ENCODE measurements at regions not wholly inside any gene's neighbourhood (a gene's known extent, or its start where the extent isn't known, plus 50 kb on each side); places are given as distances from the start of the nearest gene placed in this dataset.

GRCh38 chr1:229092377-229093237 is 178.3 kb upstream of the RAB4A start:
- peak; percentile 87 for DNase-seq

- DNase-seq = no peak
Measured at GRCh38 chr1:229093238-229093540, 177.7 kb upstream of the RAB4A start.

GRCh38 chr1:229093609-229094336 is 177.1 kb upstream of the RAB4A start:
- peak; percentile 54 for DNase-seq

GRCh38 chr1:229094476-229095311 is 176.2 kb upstream of the RAB4A start:
- DNase-seq = no peak

GRCh38 chr1:229095325-229095724 is 175.6 kb upstream of the RAB4A start:
- DNase-seq = no peak

- no peak for DNase-seq
Measured at GRCh38 chr1:229097356-229097755, 173.6 kb upstream of the RAB4A start.

GRCh38 chr1:229098361-229098760 is 172.6 kb upstream of the RAB4A start:
- DNase-seq = no peak

- DNase-seq = no peak
Measured at GRCh38 chr1:229098903-229099578, 171.9 kb upstream of the RAB4A start.

GRCh38 chr1:229101011-229101871 is 169.7 kb upstream of the RAB4A start:
- DNase-seq = no peak

GRCh38 chr1:229102741-229103391 is 168.0 kb upstream of the RAB4A start:
- no peak for DNase-seq

- no peak for DNase-seq
Measured at GRCh38 chr1:229104654-229105053, 166.3 kb upstream of the RAB4A start.

- DNase-seq = no peak
Measured at GRCh38 chr1:229105109-229105508, 165.8 kb upstream of the RAB4A start.

- no peak for DNase-seq
Measured at GRCh38 chr1:229105822-229106525, 164.9 kb upstream of the RAB4A start.

GRCh38 chr1:229106526-229107125 is 164.3 kb upstream of the RAB4A start:
- no peak for DNase-seq

- no peak for DNase-seq
Measured at GRCh38 chr1:229107304-229107815, 163.6 kb upstream of the RAB4A start.

GRCh38 chr1:229107972-229108371 is 162.9 kb upstream of the RAB4A start:
- DNase-seq = no peak

- peak; percentile 44 for DNase-seq
Measured at GRCh38 chr1:229108598-229109201, 162.2 kb upstream of the RAB4A start.

- DNase-seq = no peak
Measured at GRCh38 chr1:229109320-229109761, 161.6 kb upstream of the RAB4A start.

- DNase-seq = no peak
Measured at GRCh38 chr1:229110986-229111385, 159.9 kb upstream of the RAB4A start.

All from left kidney (tissue), 1 donor.